Mesothelial cell of epicardium (in vitro differentiated cells): ENCODE measurements at regions not wholly inside any gene's neighbourhood (a gene's known extent, or its start where the extent isn't known, plus 50 kb on each side); places are given as distances from the start of the nearest gene placed in this dataset.

Experiments used
- DNase-seq, 2 experiments: peaks; one replicate each; pipeline ENCODE4 v3.0.0; 2021; ENCODE audit warnings: low spot score in 2 of 2; ENCODE audit not compliant: unreplicated experiment in 2 of 2
- H3K27ac Mint-ChIP-seq: 2 replicates; pipeline ENCODE4 v1.8.0; 2021; ENCODE audit warnings: mixed read lengths
- H3K27me3 Mint-ChIP-seq: 2 replicates; pipeline ENCODE4 v1.8.0; 2021; ENCODE audit warnings: low read depth, mixed read lengths
- H3K36me3 Mint-ChIP-seq: 2 replicates; pipeline ENCODE4 v1.8.0; 2021; ENCODE audit warnings: mixed read lengths
- H3K4me1 Mint-ChIP-seq: 2 replicates; pipeline ENCODE4 v1.8.0; 2021; ENCODE audit warnings: mixed read lengths
- H3K4me3 Mint-ChIP-seq: 2 replicates; pipeline ENCODE4 v1.8.0; 2021; ENCODE audit warnings: mild to moderate bottlenecking, moderate library complexity, mixed read lengths
- H3K9me3 Mint-ChIP-seq: 2 replicates; pipeline ENCODE4 v1.8.0; 2021; ENCODE audit warnings: mixed read lengths
- TF ChIP-seq, protein P1 (sequence below): fragments of 200-600 bp; sonication (generic); IDR thresholded peaks from one replicate; pipeline ENCODE4 v1.5.0; 2021; ENCODE audit warnings: antibody characterized with exemption; ENCODE audit not compliant: unreplicated experiment

GRCh38 chr13:40440990-40441820 is 225.2 kb downstream of the FOXO1 start:
- Mint-ChIP-seq H3K9me3 (peaks cover 1% of the 10 kb centered on the region), H3K4me1 (peaks cover 55% of the 10 kb centered on the region), H3K36me3 (peaks cover under 1% of the 10 kb centered on the region), H3K4me3 (no peak overlapping the region), H3K27ac (no peak overlapping the region), H3K27me3 (no peaks in the 10 kb centered on the region)
- DNase-seq: no peak
- TF ChIP-seq, protein P1, sequence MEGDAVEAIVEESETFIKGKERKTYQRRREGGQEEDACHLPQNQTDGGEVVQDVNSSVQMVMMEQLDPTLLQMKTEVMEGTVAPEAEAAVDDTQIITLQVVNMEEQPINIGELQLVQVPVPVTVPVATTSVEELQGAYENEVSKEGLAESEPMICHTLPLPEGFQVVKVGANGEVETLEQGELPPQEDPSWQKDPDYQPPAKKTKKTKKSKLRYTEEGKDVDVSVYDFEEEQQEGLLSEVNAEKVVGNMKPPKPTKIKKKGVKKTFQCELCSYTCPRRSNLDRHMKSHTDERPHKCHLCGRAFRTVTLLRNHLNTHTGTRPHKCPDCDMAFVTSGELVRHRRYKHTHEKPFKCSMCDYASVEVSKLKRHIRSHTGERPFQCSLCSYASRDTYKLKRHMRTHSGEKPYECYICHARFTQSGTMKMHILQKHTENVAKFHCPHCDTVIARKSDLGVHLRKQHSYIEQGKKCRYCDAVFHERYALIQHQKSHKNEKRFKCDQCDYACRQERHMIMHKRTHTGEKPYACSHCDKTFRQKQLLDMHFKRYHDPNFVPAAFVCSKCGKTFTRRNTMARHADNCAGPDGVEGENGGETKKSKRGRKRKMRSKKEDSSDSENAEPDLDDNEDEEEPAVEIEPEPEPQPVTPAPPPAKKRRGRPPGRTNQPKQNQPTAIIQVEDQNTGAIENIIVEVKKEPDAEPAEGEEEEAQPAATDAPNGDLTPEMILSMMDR: no peak

- no peak overlapping the region for H3K4me3 Mint-ChIP-seq
- peaks cover 5% of the 10 kb centered on the region for H3K36me3 Mint-ChIP-seq
- peaks cover 6% of the 10 kb centered on the region for H3K9me3 Mint-ChIP-seq
- peaks cover 55% of the 10 kb centered on the region for H3K4me1 Mint-ChIP-seq
- no peaks in the 10 kb centered on the region for H3K27me3 Mint-ChIP-seq
- TF ChIP-seq, protein P1: no peak
- no peak overlapping the region for H3K27ac Mint-ChIP-seq
- DNase-seq: no peak
These were observed 224.2 kb downstream of the FOXO1 start for GRCh38 chr13:40442231-40442630.

- Mint-ChIP-seq H3K4me1 (peaks cover 55% of the 10 kb centered on the region), H3K27me3 (no peaks in the 10 kb centered on the region), H3K9me3 (peaks cover 6% of the 10 kb centered on the region), H3K36me3 (peaks cover 5% of the 10 kb centered on the region), H3K4me3 (no peak overlapping the region), H3K27ac (no peak overlapping the region)
- DNase-seq: no peak
- TF ChIP-seq, protein P1: no peak
These were observed 223.6 kb downstream of the FOXO1 start for GRCh38 chr13:40442826-40443225.

DNA sequence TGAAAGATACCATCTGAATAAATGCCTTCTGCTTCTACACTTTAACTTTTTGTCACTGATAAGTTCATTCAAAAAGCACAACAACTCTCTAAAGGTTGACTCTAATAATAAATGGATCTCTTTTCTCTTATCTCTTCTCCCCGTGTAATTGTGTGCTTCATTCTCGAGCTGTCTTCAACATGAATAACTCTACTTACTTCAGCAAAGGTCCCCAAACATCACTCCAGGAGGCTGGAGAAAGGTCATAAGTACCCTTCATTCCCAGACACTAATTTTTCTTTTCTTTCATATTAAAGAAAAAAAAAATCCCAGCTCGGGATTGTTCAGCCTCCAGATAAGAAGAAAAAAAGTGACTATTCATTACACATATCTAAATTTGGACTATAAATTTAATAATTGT is 222.2 kb downstream of the FOXO1 start:
- Mint-ChIP-seq H3K36me3 (peaks cover 5% of the 10 kb centered on the region), H3K4me3 (no peak overlapping the region), H3K9me3 (peaks cover 11% of the 10 kb centered on the region), H3K27me3 (no peaks in the 10 kb centered on the region), H3K4me1 (peaks cover 42% of the 10 kb centered on the region), H3K27ac (peak overlapping the region; percentile 19)
- no peak for DNase-seq
- TF ChIP-seq, protein P1: no peak

- Mint-ChIP-seq H3K4me3 (no peak overlapping the region), H3K36me3 (peaks cover 6% of the 10 kb centered on the region), H3K27ac (no peak overlapping the region), H3K27me3 (no peaks in the 10 kb centered on the region), H3K9me3 (peaks cover 22% of the 10 kb centered on the region), H3K4me1 (peaks cover 37% of the 10 kb centered on the region)
- DNase-seq: no peak
- TF ChIP-seq, protein P1: no peak
These were observed 220.9 kb downstream of the FOXO1 start for GRCh38 chr13:40445557-40445990.
